Psoas muscle (tissue), 7 donors: ENCODE measurements at regions not wholly inside any gene's neighbourhood (a gene's known extent, or its start where the extent isn't known, plus 50 kb on each side); places are given as distances from the start of the nearest gene placed in this dataset.

Experiments used
- ATAC-seq, 4 donors: fragments of 200-7000 bp; cut with Tn5 transposase; one replicate each; pipeline ENCODE4 v1.9.1; 2020; ENCODE audit warnings: moderate library complexity in 3 of 4, mild to moderate bottlenecking in 2 of 4
- DNase-seq, 2 donors: peaks; one replicate each; pipeline ENCODE4 v3.0.0-alpha.2; 2020
- H3K27ac ChIP-seq: fragments of 200-600 bp; one replicate; pipeline ENCODE4 v1.8.0; 2022
- H3K27me3 ChIP-seq, 3 donors: fragments of 200-600 bp in 1 of 3; one replicate each; pipeline versions ENCODE4 v1.6.1 to v1.8.0; 2013 to 2022; ENCODE audit warnings: low read length in 2 of 3, mild to moderate bottlenecking in 2 of 3, moderate library complexity in 1 of 3; ENCODE audit not compliant: insufficient read depth in 3 of 3
- H3K36me3 ChIP-seq, 2 donors: fragments of 200-600 bp in 1 of 2; one replicate each; pipeline versions ENCODE4 v1.6.1 to v1.8.0; 2013 to 2022; ENCODE audit warnings: low read depth in 1 of 2, mild to moderate bottlenecking in 1 of 2, moderate library complexity in 1 of 2; ENCODE audit not compliant: insufficient read depth in 1 of 2
- H3K4me1 ChIP-seq: fragments of 200-600 bp; one replicate; pipeline ENCODE4 v1.8.0; 2022
- H3K4me3 ChIP-seq: fragments of 200-600 bp; one replicate; pipeline ENCODE4 v1.8.0; 2022; ENCODE audit warnings: mild to moderate bottlenecking
- H3K9me3 ChIP-seq: fragments of 200-600 bp; one replicate; pipeline ENCODE4 v1.8.0; 2022
- CTCF ChIP-seq: fragments of 200-600 bp; IDR thresholded peaks from one replicate; pipeline ENCODE4 v1.8.0; 2022; ENCODE audit warnings: antibody characterized with exemption
- WGBS, 3 donors: extraction: QIAGEN DNeasy Blood & Tissue Kit; methylation state at CpG; one replicate each; pipeline versions ENCODE4 v1.1.6 to v1.1.7; 2013; 5-methylcytosine and 5-hydroxymethylcytosine counted together
- intact Hi-C, 2 donors: fragments of 100-400 bp; cut with DNase I; formaldehyde crosslinking; loops; one replicate each; pipeline versions ENCODE4 v1.11.0 to v1.14.2; 2022
- donor health status: healthy with polysubstance abuse.
- donor health status: DM: no; HTN: no; CAD: no; lungs with moderate emphysema.
- donor health status: Bipolar disorder and iron deficiency.
- donor health status: healthy.
- donor health status: DM: yes; HTN: yes; CAD: no.
- donor health status: DM: no; HTN: no; CAD: no.
- donor health status: DM: yes; HTN: yes; CAD: no.

GRCh38 chr7:155369766-155370165 lies 72.1 kb downstream of the INSIG1 start:
- ATAC-seq (no peak), DNase-seq (peak in 1 of 2 donors; percentile 28)
- Histone ChIP-seq H3K9me3 (no peaks in the 10 kb centered on the region), H3K27ac (no peak overlapping the region), H3K4me3 (no peak overlapping the region), H3K4me1 (peaks cover 21% of the 10 kb centered on the region), H3K27me3 (peaks cover 0 to 67% (median 41%) of the 10 kb centered on the region in 3 donors), H3K36me3 (no peaks in the 10 kb centered on the region)
- TF ChIP-seq CTCF, result no peak
- intact Hi-C loops, result no loop called here
- WGBS, 3 donors, result 40 to 57% (median 50%) methylated on average over 15 of the region's 15 CpGs

- ATAC-seq, result no peak
- Histone ChIP-seq H3K27ac (no peak overlapping the region), H3K9me3 (no peaks in the 10 kb centered on the region), H3K36me3 (no peaks in the 10 kb centered on the region), H3K27me3 (peaks cover 0 to 73% (median 46%) of the 10 kb centered on the region in 3 donors), H3K4me1 (peaks cover 26% of the 10 kb centered on the region), H3K4me3 (no peak overlapping the region)
- WGBS, 3 donors, result 32 to 41% (median 33%) methylated on average over 21 of the region's 21 CpGs
- peak in 1 of 2 donors; percentile 28 for DNase-seq
- no peak for TF ChIP-seq CTCF
- intact Hi-C loops, result no loop called here
Measured at GRCh38 chr7:155371331-155371883, 73.7 kb downstream of the INSIG1 start.

DNA sequence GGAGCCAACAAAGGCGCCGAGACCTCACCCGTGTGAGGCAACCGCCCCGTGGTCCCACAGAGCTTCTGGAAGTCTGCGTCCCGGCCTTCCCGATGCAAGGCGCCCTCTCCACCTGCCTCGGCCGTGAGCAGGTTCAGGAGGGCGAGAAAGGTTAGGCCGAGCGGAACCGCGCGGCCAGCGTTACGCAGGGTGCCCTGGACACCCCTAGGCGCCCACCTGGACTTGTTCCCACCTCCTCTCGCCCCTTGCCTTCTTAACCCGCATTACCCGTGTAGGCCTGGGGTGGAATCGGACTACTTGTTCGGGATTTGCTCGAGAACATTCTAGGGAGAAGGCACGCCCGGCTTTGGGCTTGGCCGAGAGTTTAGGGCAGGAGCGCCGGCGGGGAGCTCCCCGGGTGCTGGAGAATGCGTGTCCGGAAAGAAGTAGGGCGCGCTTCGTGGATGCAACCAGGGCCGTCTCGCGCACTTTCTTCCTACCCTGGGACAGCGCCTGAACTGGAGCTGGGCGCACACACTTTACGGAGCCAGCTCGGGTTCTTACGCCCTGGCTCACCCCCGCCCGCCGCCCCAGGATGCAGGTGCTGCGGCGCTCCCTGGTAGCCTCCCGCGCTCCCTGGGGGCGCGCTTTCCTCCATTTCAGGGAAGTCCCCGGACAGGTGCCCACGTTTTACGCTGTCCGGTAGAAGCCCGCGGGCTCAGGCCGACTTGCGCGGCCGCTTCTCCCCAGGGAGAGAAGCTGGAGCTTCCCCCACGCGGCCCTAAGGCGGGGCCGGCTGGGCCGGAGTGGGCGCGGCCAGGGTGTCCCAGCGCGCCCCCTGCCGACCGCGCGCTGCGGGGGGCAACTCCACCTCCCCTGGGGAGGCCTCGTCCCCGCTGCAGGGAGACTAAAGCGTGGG lies 74.5 kb downstream of the INSIG1 start:
- DNase-seq, result peak in 1 of 2 donors; percentile 40

GRCh38 chr7:155372782-155373358 lies 75.2 kb downstream of the INSIG1 start:
- WGBS, 3 donors, result 4 to 6% (median 5%) methylated on average over 28 of the region's 28 CpGs
- peaks cover 26% of the 10 kb centered on the region for H3K4me1 ChIP-seq
- DNase-seq, result no peak
- ATAC-seq, result peak in 1 of 4 donors; percentile 27
- intact Hi-C loops, result no loop called here
- TF ChIP-seq CTCF, result no peak
- H3K4me3 ChIP-seq, result peak overlapping the region; percentile 54
- H3K9me3 ChIP-seq, result no peaks in the 10 kb centered on the region
- H3K36me3 ChIP-seq, result no peaks in the 10 kb centered on the region
- H3K27ac ChIP-seq, result no peak overlapping the region
- peaks cover 0 to 88% (median 50%) of the 10 kb centered on the region in 3 donors for H3K27me3 ChIP-seq

More for the DNA sequence above, 74.5 kb downstream of the INSIG1 start:
- intact Hi-C loops, result no loop called here
- TF ChIP-seq CTCF, result peak; percentile 54
- Histone ChIP-seq H3K27ac (no peak overlapping the region), H3K4me3 (peak overlapping the region; percentile 54), H3K9me3 (no peaks in the 10 kb centered on the region), H3K36me3 (no peaks in the 10 kb centered on the region), H3K27me3 (peaks cover 0 to 80% (median 46%) of the 10 kb centered on the region in 3 donors), H3K4me1 (peaks cover 26% of the 10 kb centered on the region)
- peak; percentile 80 to 91 (median 85) for ATAC-seq
- WGBS, 3 donors, result 3 to 5% (median 4%) methylated on average over 68 to 82 of the region's 82 CpGs
